Suprapubic skin (tissue), 4 donors: ENCODE measurements at regions not wholly inside any gene's neighbourhood (a gene's known extent, or its start where the extent isn't known, plus 50 kb on each side); places are given as distances from the start of the nearest gene placed in this dataset.

ENCODE experiments used
- POLR2A ChIP-seq, 2 donors: fragments of 450-650 bp; IDR thresholded peaks; one replicate each; pipeline ENCODE4 v1.6.1; 2017; ENCODE audit warnings: antibody characterized with exemption in 2 of 2, mild to moderate bottlenecking in 2 of 2, moderate library complexity in 2 of 2
- POLR2AphosphoS5 ChIP-seq, 3 donors: sonication (generic); formaldehyde crosslinking; IDR thresholded peaks; one replicate each; pipeline ENCODE4 v1.6.1; 2017; ENCODE audit warnings: antibody characterized with exemption in 3 of 3
- TF ChIP-seq, protein P1 (sequence below), 2 donors: fragments of 200-600 bp in 1 of 2; fragments of 450-650 bp in 1 of 2; sonication (generic) in 1 of 2; IDR thresholded peaks; one replicate each; pipeline ENCODE4 v1.5.1; 2016 to 2019; ENCODE audit warnings: antibody characterized with exemption in 2 of 2, mild to moderate bottlenecking in 1 of 2, moderate library complexity in 1 of 2

DNA sequence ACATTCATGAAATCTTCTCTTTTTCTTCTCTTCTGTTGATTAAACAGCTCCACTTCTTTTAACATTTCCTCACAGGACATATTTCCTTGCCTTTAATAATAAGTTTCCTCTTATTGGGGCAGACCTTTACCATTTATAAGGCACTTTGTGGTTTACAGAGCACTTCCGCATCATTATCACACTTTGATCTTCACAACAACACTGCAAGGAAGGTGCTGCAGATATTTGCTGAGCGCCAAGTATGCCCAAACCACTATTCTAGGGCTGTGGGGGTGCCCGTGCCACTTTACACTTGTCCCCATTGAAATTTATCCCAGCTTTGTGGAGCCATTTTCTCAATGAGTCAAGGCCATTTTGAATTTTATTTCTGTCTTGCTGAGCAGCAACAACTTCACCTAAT lies 246.6 kb downstream of the SS18 start:
- TF ChIP-seq POLR2AphosphoS5 (IDR thresholded peaks at IDR 0.05) (no peak), POLR2A (IDR thresholded peaks at IDR 0.05) (no peak)
- TF ChIP-seq, protein P1, sequence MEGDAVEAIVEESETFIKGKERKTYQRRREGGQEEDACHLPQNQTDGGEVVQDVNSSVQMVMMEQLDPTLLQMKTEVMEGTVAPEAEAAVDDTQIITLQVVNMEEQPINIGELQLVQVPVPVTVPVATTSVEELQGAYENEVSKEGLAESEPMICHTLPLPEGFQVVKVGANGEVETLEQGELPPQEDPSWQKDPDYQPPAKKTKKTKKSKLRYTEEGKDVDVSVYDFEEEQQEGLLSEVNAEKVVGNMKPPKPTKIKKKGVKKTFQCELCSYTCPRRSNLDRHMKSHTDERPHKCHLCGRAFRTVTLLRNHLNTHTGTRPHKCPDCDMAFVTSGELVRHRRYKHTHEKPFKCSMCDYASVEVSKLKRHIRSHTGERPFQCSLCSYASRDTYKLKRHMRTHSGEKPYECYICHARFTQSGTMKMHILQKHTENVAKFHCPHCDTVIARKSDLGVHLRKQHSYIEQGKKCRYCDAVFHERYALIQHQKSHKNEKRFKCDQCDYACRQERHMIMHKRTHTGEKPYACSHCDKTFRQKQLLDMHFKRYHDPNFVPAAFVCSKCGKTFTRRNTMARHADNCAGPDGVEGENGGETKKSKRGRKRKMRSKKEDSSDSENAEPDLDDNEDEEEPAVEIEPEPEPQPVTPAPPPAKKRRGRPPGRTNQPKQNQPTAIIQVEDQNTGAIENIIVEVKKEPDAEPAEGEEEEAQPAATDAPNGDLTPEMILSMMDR (IDR thresholded peaks at IDR 0.05), result no peak
